ENCODE measurements at regions not wholly inside any gene's neighbourhood (a gene's known extent, or its start where the extent isn't known, plus 50 kb on each side); places are given as distances from the start of the nearest gene placed in this dataset.
"Not testable (repeated sequence)": the region's sequence is repeated elsewhere in the genome, so short reads cannot be mapped to it uniquely, and the experiment has no call there.

GRCh38 chr4:12447451-12447850 is 1018.8 kb upstream of the HS3ST1 start:
- no peak for DNase-seq (ENCODE audit: low read depth)

- DNase-seq (ENCODE audit: low read depth), result no peak
These were observed 1018.0 kb upstream of the HS3ST1 start for GRCh38 chr4:12446657-12447185.

- DNase-seq (ENCODE audit: low read depth), result no peak
These were observed 1017.6 kb upstream of the HS3ST1 start for GRCh38 chr4:12446256-12446655.

DNA sequence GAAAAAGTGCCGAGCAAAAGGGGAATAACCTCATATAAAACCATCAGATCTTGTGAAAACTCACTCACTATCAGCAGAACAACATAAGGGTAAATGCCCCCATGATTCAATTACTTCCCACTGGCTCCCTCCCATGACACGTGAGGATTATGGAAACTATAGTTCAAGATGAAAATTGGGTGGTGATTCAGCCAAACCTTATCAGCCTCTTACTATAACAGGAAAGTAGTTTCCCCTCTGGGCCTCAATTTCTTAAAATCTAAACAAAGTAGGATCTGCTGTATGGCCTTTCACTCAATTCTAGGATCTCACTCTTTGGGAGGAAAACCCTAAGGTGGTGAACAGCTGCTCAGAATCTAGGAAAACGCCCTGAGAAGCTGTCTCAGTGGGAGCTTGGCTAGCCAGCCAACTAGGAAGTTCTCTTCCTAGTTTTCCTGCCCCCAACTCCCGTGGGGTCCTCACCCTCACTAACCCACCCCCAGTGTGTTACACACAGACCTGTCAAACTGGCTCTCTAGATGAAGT is 1017.1 kb upstream of the HS3ST1 start:
- no peak for DNase-seq (ENCODE audit: low read depth)

DNA sequence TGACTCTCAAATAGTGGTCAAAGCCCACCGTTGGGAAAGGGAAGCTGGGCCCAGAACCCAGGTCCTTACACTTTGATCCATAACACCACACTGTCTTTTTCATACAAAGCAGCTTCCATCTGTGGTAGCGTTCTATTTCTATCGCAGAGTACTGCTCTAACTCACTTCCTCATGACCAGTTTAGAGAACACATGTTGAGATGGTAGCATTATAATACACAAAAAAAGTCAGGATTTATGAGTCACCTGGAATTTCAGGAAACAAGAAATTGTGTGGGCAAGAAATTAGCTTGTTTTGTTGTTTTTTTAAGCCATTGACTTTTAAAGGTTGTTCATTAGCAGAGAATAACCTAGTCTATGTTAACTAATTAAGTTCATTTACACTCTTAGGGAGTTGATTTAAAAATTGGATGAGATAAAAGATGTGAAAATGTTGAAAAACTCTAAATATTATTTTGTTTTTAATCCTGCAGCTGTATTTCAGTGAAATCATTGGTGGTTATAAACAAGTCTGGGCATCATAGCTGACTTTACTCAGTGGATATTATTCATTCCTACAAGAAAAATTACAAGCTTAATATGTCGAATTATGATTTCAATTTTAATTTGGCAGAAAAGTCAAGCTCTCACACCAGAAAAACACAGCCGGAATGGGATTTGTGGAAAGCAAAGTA is 1011.1 kb upstream of the HS3ST1 start:
- no peak for DNase-seq (ENCODE audit: low read depth)

DNA sequence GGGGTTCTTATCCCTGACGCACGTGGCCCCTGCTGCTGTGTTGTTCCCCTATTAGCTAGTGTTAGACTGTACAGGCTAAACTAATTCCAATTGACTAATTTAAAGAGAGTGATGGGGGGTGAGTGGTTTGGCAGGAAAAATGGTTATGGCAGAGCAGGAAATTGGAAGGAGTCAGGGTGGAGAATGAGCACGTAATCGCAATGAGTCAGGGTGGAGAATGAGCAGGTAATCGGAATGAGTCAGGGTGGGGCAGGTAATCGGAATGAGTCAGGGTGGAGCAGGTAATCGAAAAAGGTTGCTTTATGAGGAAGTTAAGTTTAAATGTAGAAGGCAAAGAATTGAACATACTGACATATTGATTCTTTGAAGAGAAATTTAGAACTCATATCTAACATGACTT is 1002.6 kb upstream of the HS3ST1 start:
- DNase-seq (ENCODE audit: low read depth), result not testable (repeated sequence)

DNA sequence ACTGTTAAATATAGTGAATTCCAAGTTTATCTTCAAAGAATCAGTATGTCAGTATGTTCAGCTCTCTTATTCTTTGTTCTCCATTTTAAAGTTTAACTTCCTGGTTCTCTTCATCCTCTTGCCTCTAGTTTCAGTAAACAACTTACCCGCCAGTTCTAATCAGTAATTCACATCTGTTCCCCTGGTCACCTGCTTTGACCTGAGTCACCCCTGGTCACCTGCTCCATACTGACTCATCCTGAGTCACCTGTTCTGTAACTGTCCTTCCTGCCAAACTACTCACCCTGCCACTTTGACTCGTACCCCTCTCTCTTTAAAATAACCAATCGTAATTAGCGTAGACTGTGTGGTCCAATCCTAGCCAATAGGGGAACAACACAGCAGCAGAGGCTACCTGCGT is 992.7 kb upstream of the HS3ST1 start:
- no peak for DNase-seq (ENCODE audit: low read depth)

GRCh38 chr4:12416755-12417154 is 988.1 kb upstream of the HS3ST1 start:
- DNase-seq (ENCODE audit: low read depth), result no peak

DNA sequence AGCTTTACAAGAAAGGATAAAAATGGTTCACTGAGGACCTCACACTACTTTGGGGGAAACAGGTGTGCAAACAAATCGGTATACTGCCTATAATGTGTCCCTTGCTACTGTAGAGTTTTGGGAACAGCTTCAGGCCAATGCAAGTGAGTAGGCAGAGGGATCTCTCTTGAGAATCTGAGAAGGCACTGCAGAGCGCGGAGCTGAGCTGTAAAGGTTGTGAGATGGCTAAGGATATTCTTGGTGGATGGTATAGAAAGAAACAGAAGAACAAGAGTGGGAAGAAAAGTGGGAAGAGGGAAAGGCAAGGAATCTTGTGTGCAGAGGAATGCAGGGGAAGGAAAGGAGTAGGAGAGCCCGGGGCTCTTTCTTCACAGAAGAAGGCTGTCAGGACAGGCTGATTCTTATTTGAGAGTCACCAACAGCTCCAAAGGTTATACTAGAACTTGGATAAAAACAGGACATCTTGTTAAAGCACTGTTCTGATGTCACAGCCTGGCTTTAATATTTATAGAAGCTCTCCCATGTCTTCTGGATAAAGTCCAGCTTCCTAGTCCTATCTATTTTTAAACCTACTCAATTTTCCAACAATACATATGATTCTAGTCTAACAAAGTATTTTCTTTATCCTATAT is 985.6 kb upstream of the HS3ST1 start:
- no peak for DNase-seq (ENCODE audit: low read depth)

DNA sequence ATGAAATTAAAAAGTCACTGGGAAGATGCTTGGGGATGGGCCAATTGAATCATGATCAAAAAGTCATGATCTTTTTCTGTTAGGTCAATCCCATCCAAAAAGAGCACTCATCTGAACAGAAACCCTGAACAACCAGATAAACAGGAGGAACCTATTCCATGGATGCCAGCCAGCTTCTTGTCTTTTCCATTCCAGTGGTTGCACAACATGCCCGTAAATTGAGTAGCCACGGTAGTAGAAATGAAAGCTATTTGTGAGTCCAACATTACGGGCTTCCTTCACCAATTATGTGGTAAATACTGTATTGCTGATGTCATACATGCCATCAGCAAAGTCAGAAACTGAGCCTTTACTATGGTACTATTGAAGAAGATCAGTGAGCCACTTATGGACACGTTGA is 982.4 kb upstream of the HS3ST1 start:
- DNase-seq (ENCODE audit: low read depth), result no peak

DNA sequence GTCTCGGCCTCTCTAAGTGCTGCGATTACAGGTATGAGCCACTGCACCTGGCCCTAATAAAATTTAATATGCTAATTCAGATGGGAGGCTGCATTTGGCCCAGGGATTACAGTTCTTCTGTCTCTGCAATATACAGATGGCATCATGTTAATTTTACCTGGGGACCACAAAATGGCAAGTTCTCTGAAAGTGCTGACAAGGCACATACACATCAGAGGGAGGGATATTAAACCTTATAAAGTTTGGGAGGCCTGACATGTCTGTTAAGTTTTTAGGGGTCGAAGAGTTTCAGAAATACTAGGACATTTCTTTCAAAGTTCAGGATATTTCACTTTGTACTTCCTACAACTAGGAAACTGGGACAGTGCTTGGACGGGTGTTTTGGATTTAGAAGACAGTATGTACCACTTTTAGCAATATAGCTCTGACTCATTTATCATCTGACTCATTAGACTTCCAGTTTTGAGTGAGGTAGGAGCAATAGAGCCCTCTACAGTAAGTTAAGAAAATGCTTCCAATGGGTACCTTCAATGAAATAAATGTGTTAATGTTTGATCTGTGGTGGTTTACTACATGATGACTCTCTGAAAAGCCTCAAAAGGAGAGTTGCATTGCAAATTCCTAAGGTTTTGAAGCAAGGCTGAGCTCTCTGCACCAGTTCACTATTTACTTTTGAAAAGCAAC is 981.0 kb upstream of the HS3ST1 start:
- peak; percentile 5 for DNase-seq (ENCODE audit: low read depth)

DNA sequence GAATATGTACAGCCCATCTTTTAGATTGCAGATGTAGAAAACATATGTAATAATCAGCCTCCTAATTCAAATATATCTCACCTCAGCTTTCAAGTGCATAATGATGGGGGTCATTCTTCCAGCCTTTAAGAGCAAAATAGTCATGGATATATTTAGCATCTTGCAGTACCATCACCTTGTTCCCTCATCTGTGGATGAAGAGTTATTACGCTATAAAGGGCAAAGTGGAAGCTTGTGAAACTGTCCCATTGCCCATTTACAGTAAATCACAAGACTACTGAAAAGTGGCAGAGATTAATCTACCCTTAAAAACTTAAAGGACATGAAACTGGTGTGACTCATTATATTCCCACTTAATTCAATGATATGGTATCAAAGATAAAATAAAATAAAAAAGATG is 979.7 kb upstream of the HS3ST1 start:
- DNase-seq (ENCODE audit: low read depth), result no peak

DNA sequence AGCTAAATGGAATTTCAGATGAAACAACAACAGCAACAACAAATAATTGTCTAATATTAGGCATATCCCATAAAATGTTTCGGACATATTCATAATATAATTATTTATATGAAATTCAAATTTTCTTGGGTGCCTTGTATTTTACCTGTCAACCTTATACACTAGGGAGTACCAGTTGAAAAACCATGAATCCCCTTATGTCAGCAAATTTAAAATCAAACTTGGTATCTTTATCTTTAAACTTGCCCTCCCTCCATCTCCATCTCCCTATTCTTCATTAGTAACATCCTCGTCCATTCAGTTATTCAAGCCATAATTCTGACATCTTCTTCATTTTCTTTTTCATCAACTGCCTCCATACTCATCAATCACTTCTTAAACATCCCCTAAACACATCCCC is 974.5 kb upstream of the HS3ST1 start:
- DNase-seq (ENCODE audit: low read depth), result no peak

DNA sequence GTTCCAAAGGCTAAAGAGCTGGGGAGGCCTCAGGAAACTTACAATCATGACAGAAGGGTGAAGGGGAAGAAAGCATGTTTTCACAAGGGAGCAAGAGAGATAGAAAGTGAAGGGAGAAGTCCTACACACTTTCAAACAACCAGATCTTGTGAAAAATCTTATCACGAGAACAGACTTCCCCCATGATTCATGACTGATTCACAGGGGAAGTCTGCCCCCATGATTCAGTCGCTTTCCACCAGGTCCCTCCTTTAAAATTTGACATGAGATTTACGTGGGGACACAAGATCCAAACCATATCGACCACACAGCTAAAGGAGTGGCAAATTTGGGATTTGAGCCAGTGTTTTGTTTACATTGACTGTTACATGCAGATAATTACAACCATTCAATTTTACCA is 971.1 kb upstream of the HS3ST1 start:
- DNase-seq (ENCODE audit: low read depth), result no peak

DNA sequence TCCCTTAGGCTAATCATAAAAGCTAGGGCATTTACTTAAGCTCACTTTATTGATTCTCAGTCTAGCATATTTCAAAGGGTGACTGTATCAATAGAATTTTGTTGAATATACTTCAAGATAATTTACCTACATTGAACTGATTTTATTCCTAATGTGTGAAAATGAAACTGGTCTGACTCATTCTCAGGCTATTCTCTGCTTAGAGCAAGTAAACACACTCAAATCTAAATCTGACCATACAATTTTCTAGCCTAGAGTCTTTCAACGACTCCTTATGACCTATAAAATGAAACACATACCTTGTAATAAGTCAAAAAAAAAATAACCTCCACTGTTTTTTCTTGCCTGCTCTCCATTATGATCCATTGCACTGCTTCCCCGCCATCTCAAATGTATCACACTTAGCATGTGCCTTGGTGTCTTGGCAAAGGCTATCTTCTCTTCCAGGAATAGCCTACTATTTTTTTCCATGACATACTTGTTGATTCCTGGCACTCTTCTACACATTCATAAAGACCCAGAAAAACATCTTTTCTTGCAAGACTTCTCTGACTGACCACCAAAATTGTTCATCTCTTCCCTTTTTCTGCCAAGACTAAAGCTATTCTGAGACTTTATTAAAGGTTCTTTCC is 965.1 kb upstream of the HS3ST1 start:
- no peak for DNase-seq (ENCODE audit: low read depth)

- no peak for DNase-seq (ENCODE audit: low read depth)
These were observed 960.9 kb upstream of the HS3ST1 start for GRCh38 chr4:12389604-12390003.

GRCh38 chr4:12382567-12382966 is 953.9 kb upstream of the HS3ST1 start:
- no peak for DNase-seq (ENCODE audit: low read depth)

DNA sequence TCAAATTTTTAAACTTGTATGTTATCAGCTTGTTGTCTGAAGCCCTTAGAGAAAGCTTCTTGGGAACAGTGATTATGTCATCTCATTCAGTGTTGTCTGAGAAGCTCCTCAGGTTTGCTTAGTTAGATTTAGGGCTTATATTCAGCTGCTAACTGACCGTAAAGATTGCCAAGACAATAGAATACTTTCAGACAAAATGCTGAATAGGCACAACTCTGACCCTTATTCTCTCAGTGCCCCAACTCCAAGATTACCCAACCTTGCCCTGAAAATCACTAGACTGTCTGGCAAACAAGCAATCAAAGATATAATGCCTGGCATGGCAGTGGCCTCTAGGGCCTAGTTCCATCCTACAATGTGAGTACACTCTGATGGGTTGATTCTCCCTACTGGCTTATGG is 950.5 kb upstream of the HS3ST1 start:
- DNase-seq (ENCODE audit: low read depth), result no peak

DNA sequence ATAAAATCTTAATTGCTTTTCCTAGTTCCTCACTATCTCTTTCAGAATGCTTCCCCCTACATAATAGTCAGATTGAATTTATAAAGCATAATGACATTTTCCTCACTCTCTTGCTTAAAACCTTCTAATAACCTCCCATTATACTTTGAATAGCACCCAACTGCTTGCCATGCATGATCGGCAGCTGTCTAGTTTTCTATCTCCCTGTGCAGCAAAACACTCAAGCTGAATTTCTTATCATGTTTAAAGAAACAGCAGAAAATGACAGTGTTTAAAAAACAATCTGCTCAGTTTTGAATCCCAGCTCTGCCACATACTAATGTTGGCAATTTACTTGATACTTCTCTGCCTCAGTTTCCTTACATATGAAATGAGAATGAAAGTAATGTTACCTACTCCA is 947.1 kb upstream of the HS3ST1 start:
- DNase-seq (ENCODE audit: low read depth), result no peak

GRCh38 chr4:12365869-12366268 is 937.2 kb upstream of the HS3ST1 start:
- not testable (repeated sequence) for DNase-seq (ENCODE audit: low read depth)

DNA sequence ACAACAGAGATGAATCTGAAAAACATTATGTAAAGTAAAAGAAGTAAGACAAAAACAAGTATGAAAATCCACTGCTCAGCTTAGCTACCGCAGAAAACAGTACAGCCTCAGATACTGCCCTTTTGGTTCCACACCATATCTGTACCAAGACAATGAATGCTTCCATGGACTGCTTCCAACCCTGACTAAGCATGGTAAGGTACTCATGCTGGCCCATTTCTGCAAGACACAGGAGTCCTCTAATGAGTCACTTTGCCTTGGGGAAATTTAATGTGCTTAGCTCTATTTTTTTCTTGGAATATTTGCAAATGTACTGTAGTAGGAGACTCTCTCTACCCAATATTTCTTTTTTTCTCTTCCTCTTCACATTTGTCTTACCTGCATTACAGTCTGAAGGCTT is 931.7 kb upstream of the HS3ST1 start:
- DNase-seq (ENCODE audit: low read depth), result no peak

- DNase-seq (ENCODE audit: low read depth), result no peak
These were observed 930.7 kb upstream of the HS3ST1 start for GRCh38 chr4:12359420-12359819.

DNA sequence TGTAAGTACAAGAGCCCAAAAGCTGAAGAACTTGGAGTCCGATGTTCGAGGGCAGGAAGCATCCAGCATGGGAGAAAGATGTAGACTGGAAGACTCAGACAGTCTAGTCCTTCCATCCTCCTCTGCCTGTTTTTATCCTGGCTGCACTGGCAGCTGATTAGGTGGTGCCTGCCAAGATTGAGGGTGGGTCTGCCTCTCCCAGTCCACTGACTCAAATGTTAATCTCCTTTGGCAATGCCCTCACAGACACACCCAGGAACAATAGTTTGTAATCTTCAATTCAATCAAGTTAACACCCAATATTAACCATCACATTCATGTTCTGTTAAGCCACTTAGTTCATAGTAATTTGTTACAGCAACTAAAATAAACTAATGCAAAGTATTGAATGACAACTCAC is 904.4 kb upstream of the HS3ST1 start:
- DNase-seq (ENCODE audit: low read depth), result not testable (repeated sequence)

All from ELR (cell line).